ENCODE measurements at regions not wholly inside any gene's neighbourhood (a gene's known extent, or its start where the extent isn't known, plus 50 kb on each side); places are given as distances from the start of the nearest gene placed in this dataset.

GRCh38 chr10:47230482-47230881 lies 69.5 kb upstream of the GDF10 start:
- no peak for DNase-seq
- H3K4me3 Mint-ChIP-seq = no peak overlapping the region
- H3K27me3 Mint-ChIP-seq = peaks cover 4% of the 10 kb centered on the region
- Histone ChIP-seq H4K20me1 (ENCODE audit: control insufficient read depth, insufficient read depth, low read length, poor library complexity, severe bottlenecking) (no peaks in the 10 kb centered on the region), H3K79me2 (ENCODE audit: control insufficient read depth, insufficient read depth, low read length) (no peaks in the 10 kb centered on the region), H2AFZ (ENCODE audit: insufficient read depth, low read depth, low read length, poor library complexity, severe bottlenecking) (no peak overlapping the region), H3K27me3 (replicated peaks in 1 of 4; ENCODE audit: control extremely low read depth in 1 of 4, control insufficient read depth in 3 of 4, insufficient read depth in 4 of 4, low read length in 3 of 4) (no peaks in the 10 kb centered on the region), H3K4me3 (ENCODE audit: control extremely low read depth in 1 of 5, extremely low read depth in 1 of 5, insufficient read depth in 1 of 5, low read depth in 2 of 5, low read length in 4 of 5) (no peak overlapping the region), H3K27ac (ENCODE audit: low read length in 2 of 2) (no peak overlapping the region), H3K4me1 (ENCODE audit: control insufficient read depth in 2 of 2, insufficient read depth in 2 of 2, low read length in 2 of 2) (no peaks in the 10 kb centered on the region), H3K4me2 (replicated peaks; ENCODE audit: low read depth, low read length, poor library complexity, severe bottlenecking) (no peak overlapping the region), H3K9me3 (ENCODE audit: control extremely low read depth in 1 of 3, control insufficient read depth in 2 of 3, insufficient read depth in 1 of 3, low read length in 2 of 3) (peaks cover 0 to 12% (median 0%) of the 10 kb centered on the region in 3 donors), H3K9ac (ENCODE audit: low read length) (no peak overlapping the region), H3K36me3 (replicated peaks in 1 of 2; ENCODE audit: control extremely low read depth in 1 of 2, control insufficient read depth in 1 of 2, extremely low read depth in 1 of 2, insufficient read depth in 2 of 2, low read length in 1 of 2) (no peaks in the 10 kb centered on the region)
- intact Hi-C loops (cut with micrococcal nuclease) = no loop called here
- H3K4me1 Mint-ChIP-seq = no peaks in the 10 kb centered on the region
- H3K9me3 Mint-ChIP-seq (ENCODE audit: insufficient read depth) = peaks cover 3% of the 10 kb centered on the region
- no peak for TF ChIP-seq CTCF (IDR thresholded peaks at IDR 0.05)
- TF ChIP-seq EZH2 (IDR thresholded peaks at IDR 0.05; ENCODE audit: borderline replicate concordance, insufficient read depth, low read depth, low read length, poor library complexity, severe bottlenecking) = no peak
- H3K27ac Mint-ChIP-seq = no peak overlapping the region
- POLR2A ChIA-PET = no interaction called here
- ATAC-seq (ENCODE audit: low read depth) = no peak
- CTCF ChIA-PET = interaction anchor here (1.9 kb wide), 1 partner anchor 81 kb away, joined by 5 read pairs; no protein-coding TSS in a partner anchor
- WGBS (ENCODE audit: insufficient coverage) = 68% methylated on average over 2 of the region's 4 CpGs

GRCh38 chr10:47230957-47231356 lies 69.0 kb upstream of the GDF10 start:
- POLR2A ChIA-PET = no interaction called here

More at GRCh38 chr10:47230957-47231356, 69.0 kb upstream of the GDF10 start:
- no peaks in the 10 kb centered on the region for H4K20me1 ChIP-seq (ENCODE audit: control insufficient read depth, insufficient read depth, low read length, poor library complexity, severe bottlenecking)
- H3K4me1 ChIP-seq (ENCODE audit: control insufficient read depth in 2 of 2, insufficient read depth in 2 of 2, low read length in 2 of 2) = no peaks in the 10 kb centered on the region
- ATAC-seq (ENCODE audit: low read depth) (no peak), DNase-seq (no peak)
- no peak overlapping the region for H3K4me3 ChIP-seq (ENCODE audit: control extremely low read depth in 1 of 5, extremely low read depth in 1 of 5, insufficient read depth in 1 of 5, low read depth in 2 of 5, low read length in 4 of 5)
- H3K9ac ChIP-seq (ENCODE audit: low read length) = no peak overlapping the region
- peaks cover 0 to 12% (median 0%) of the 10 kb centered on the region in 3 donors for H3K9me3 ChIP-seq (ENCODE audit: control extremely low read depth in 1 of 3, control insufficient read depth in 2 of 3, insufficient read depth in 1 of 3, low read length in 2 of 3)
- Mint-ChIP-seq H3K4me3 (no peak overlapping the region), H3K27ac (no peak overlapping the region), H3K27me3 (peaks cover 4% of the 10 kb centered on the region), H3K4me1 (no peaks in the 10 kb centered on the region), H3K9me3 (ENCODE audit: insufficient read depth) (peaks cover 3% of the 10 kb centered on the region)
- no peaks in the 10 kb centered on the region for H3K27me3 ChIP-seq (replicated peaks in 1 of 4; ENCODE audit: control extremely low read depth in 1 of 4, control insufficient read depth in 3 of 4, insufficient read depth in 4 of 4, low read length in 3 of 4)
- no peak overlapping the region for H3K4me2 ChIP-seq (replicated peaks; ENCODE audit: low read depth, low read length, poor library complexity, severe bottlenecking)
- no peaks in the 10 kb centered on the region for H3K79me2 ChIP-seq (ENCODE audit: control insufficient read depth, insufficient read depth, low read length)
- intact Hi-C loops (cut with micrococcal nuclease) = no loop called here
- H3K27ac ChIP-seq (ENCODE audit: low read length in 2 of 2) = no peak overlapping the region
- no peaks in the 10 kb centered on the region for H3K36me3 ChIP-seq (replicated peaks in 1 of 2; ENCODE audit: control extremely low read depth in 1 of 2, control insufficient read depth in 1 of 2, extremely low read depth in 1 of 2, insufficient read depth in 2 of 2, low read length in 1 of 2)
- CTCF ChIA-PET = interaction anchor here (1.9 kb wide), 1 partner anchor 81 kb away, joined by 5 read pairs; no protein-coding TSS in a partner anchor
- TF ChIP-seq CTCF (IDR thresholded peaks at IDR 0.05) (no peak), EZH2 (IDR thresholded peaks at IDR 0.05; ENCODE audit: borderline replicate concordance, insufficient read depth, low read depth, low read length, poor library complexity, severe bottlenecking) (no peak)
- H2AFZ ChIP-seq (ENCODE audit: insufficient read depth, low read depth, low read length, poor library complexity, severe bottlenecking) = no peak overlapping the region
